ENCODE measurements at regions not wholly inside any gene's neighbourhood (a gene's known extent, or its start where the extent isn't known, plus 50 kb on each side); places are given as distances from the start of the nearest gene placed in this dataset.
"Not testable (repeated sequence)": the region's sequence is repeated elsewhere in the genome, so short reads cannot be mapped to it uniquely, and the experiment has no call there.

DNA sequence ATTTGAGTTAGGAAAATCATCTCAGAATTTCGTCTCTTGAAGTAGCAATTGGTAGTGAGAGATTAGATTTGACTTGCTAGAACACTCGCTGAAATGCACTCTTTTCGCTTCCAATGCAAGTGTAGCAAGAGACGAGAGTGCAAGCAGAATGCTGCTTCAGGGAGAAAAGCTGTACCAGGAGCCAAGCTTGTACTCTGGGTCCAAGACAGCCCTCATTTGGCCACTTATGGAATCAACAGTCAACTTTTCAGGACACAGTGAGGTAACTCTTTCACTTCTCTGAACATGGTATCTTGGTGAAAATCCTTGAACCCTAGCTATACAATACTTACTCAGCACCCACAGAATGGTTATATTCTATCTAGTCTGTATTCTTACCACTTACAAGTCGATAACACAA is 107.6 kb upstream of the TERB2 start:
- intact Hi-C loops (cut with micrococcal nuclease), result not testable (repeated sequence)

DNA sequence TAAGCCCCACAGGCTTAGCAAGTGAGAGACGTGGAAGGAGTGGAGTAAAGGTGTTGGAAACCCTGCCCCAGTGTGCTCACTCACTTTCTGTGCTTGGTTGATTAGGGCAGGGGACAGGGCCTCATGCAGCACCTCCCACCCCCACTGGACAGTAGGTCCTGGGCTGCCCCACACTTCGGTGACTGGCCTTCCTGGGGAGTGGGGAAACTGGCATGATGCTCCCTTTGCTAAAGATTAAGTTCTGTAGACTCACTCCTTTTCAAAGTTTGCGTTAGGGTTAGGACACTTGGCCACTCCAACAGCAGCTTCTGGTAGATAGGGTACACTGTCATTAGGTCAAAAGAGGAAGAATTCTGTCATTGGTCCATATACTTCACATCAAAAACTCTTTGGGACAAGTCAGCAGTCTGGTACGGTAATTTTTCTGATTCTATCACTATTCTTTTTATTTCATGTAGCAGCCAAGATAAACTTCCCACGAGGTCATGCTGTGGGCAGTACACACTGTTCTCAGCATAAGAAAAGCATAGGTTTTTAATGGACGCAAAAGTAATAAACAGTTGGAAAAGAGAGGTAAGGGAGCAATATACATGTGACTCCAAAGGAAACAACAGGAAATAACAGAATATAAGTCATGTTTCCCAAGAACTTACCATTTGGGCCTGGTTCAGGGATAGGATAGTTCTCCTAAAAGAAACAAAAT is 106.6 kb upstream of the TERB2 start:
- intact Hi-C loops (cut with micrococcal nuclease), result not testable (repeated sequence)

DNA sequence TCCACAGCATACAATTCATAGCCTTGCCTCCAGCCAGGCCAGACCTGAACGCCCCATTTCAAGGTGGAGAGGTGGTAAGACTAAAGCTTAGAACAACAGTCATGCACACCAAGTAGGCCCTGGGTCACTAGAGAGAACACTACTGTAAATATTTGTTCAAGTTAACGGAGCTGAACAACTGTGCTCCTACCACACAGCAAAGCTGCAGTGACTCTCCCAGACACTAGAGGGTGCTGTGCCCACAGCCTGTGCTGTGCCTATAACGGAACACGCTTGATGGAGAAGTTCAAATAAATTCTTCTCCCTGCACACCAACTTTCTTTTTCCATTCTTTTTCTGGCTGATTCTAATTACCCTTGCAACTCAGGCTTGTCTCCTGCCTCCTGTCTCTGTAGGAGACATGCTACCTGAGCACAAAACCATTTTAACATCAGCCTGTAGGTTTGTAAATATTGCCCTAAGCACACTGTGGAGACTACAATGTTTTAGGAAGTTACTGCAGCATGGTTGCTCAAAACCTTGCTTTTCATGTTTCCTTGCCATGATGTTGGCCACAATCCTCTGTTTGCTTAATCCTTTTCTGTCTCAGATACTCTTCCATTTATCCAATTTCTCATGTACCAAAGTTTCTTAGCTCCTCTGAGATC is 103.1 kb upstream of the TERB2 start:
- intact Hi-C loops (cut with micrococcal nuclease), result loop anchor here (2.0 kb wide), 1 partner anchor 183 kb away; no protein-coding TSS in a partner anchor

DNA sequence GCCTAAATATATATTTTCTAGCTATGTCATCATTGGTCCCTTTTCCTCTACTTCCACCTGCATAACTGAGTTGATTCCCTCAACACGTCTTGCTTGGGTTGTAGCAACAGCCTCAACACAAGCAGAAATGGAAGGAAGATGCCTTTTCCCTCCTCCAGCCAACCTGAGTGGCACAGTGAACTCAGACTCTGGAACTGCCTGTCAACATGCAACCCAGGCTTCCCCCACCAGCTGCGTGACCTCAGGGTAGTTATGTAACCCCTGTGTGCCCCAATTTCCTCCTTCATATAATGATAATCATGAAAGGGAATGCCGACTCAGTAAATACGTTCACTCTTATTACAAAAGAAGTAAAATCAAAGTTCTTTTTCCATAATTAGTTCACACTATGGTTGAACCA is 101.8 kb upstream of the TERB2 start:
- intact Hi-C loops (cut with micrococcal nuclease), result not testable (repeated sequence)

DNA sequence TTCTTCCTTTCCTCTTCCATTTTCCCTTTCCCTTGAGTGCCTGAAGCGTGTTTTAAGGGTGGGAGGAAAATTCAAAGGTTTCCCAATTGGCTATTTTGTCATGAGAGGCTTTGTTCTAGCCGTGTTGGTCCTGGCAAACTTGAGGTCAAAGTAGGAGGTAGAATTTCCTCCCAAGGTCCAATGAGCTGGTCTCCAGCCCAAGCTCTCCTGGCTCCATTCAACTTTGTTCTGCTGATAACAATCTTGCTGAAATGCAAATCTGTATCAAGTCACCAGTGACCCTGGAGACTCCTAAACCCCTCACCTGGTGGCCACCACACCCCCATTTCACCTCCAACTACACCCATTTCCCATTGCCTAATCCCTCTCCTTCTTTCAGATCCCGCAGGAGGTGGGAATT is 100.2 kb upstream of the TERB2 start:
- intact Hi-C loops (cut with micrococcal nuclease), result not testable (repeated sequence)

DNA sequence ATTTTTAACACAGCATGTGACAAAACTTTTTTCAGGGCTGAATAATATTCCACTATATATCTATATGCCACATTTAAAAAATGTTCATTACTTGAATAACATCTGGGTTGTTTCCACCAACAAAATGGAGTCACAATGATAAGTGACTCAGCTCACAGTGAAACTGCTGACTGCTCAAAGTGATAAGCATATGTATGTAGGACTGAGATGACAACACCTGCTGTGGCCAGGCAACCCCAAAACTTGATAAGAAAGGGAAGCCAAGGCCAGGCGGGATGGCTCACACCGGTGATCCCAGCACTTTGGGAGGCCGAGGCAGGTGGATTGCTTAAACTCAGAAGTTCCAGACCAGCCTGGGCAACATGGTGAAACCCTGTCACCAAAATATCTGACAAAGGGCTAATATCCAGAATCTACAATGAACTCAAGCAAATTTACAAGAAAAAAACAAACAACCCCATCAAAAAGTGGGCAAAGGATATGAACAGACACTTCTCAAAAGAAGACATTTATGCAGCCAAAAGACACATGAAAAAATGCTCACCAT is 99.2 kb upstream of the TERB2 start:
- intact Hi-C loops (cut with micrococcal nuclease), result not testable (repeated sequence)

DNA sequence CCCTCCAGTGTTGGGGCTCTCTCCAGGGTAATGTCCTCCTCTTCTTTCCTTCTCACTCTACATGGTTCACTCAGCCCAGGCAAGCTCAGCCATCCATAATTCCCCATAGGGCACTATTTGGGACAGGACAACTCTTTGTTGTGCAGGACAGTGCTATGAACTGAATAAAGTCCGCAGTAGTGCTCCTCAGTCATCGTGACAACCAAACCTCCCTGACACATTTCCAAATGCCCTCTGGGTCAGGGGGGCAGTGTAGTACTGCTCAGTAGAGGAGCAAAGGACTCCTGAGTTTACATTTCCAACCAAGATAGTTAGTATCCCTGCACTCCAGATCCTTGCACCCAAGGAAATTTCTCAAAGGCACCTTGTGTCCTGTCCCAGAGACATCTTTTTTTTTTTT is 97.4 kb upstream of the TERB2 start:
- intact Hi-C loops (cut with micrococcal nuclease), result not testable (repeated sequence)

DNA sequence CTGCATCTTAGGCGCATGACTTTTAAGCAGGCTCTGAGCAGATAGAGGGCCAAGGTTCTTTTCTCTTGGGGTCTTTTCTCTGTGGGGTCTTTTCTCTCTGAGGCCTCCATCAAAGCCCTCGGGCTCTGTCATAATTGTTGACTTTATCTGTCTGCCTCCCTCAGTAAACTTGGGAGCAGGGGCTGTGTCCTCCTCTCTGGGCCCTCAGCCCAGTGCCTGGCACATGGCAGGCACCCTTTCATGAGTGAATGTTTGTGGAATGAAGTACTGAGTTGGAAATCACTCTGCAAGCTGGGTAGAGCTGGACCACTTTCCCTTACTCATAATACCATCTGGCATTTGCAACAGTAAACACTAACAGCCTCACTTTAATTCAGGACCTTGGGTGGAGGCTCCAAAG is 96.3 kb upstream of the TERB2 start:
- intact Hi-C loops (cut with micrococcal nuclease), result not testable (repeated sequence)

DNA sequence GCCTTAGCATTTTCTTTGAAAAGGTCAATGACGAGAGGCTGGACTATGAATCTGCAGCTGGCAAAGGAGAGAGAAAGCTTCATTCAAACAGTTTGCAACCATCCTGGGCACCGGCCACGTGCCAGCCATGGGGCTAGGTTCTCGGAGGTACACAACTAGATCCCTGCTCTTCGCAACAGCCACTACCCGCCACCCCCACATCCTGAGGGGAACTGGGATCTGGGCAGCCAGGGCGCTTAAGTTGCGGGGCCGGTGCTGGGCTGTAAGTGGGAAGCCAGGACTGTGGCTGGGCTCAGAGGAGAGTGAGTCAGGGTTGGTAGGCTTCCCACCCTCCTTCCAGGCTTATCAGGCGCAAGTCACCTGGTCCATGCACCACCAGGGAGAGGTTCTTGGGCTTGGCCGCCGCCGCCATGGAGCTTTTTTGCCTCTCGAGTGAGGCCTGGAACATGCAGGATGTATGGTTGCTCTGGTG is 95.0 kb upstream of the TERB2 start:
- intact Hi-C loops (cut with micrococcal nuclease), result no loop called here

DNA sequence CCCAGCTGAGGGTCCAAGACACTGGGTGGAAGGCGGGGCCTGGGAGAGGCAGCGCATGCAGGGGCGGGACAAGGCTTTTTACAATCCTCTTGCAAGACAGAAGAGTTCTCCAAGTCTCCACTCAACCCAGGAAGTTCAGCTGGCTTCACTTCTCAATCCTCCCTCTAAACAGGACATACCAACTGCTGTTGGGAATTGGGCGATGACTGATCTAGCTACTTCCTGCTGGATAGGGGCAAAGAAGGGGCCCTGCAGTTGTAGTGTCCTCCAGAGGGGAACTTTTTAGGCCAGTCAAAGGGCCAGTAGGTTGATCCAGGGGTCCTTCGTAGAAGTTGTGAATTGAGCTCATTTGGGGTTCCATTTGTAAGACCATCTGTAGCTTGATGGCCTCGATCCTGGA is 94.6 kb upstream of the TERB2 start:
- intact Hi-C loops (cut with micrococcal nuclease), result no loop called here

DNA sequence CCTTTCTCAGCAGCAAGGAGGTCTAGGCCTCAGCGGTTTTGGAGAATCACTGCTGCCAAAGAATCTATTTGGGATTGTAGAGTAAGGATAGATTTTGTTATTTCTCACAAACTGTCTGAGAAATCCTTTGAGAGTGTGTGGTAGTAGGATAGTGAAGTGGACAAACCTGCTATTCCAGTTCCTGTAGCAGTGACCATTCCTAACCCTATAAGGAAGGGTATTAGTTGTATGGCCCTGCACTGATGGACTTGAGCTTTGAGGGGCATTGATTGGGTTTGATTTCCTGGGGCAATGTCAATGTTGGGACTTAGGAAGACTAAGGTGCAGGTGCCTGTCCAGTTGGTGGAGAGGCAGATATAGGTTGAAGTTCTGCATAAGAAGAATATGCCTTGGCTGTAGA is 93.6 kb upstream of the TERB2 start:
- intact Hi-C loops (cut with micrococcal nuclease), result not testable (repeated sequence)

DNA sequence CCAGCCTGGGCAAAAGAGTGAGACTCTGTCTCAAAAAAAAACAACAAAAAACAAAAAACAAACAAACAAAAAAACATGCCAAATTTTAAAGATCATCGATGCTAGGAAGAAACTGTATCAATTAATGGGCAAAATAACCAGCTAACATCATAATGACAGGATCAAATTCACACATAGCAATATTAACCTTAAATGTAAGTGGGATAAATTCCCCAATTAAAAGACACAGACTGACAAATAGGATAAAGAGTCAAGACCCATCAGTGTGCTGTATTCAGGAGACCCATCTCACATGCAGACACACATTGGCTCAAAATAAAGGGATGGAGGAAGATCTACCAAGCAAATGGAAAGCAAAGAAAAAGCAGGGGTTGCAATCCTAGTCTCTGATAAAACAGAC is 88.4 kb upstream of the TERB2 start:
- intact Hi-C loops (cut with micrococcal nuclease), result not testable (repeated sequence)

DNA sequence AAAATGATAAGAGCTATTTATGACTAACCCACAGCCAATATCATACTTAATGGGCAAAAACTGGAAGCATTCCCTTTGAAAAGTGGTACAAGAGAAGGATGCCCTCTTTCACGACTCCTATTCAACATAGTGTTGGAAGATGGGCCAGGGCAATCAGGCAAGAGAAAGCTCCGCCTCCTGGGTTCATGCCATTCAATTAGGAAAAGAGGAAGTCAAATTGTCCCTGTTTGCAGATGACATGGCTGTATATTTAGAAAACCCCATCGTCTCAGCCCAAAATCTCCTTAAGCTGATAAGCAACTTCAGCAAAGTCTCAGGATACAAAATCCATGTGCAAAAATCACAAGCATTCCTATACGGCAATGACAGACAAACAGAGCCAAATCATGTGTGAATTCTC is 86.4 kb upstream of the TERB2 start:
- intact Hi-C loops (cut with micrococcal nuclease), result not testable (repeated sequence)

DNA sequence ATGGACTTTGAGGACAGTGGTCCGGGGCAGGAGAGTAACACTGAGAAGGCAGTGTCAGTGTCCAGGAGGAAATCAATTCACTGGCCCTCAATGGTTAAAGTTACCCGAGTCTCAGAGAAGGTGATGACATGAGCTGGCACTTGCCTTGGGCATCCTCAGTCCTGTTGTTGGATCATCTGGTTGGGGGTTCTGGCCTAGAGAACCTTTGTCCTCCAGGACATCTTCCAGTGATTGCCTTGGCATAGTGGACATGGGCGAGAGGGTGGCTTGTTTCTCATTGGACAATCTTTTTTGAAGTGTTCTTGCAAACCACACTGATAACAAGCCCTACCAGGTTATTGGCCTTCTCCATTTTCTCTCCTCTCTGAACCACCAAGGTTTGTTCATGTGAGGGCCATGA is 83.4 kb upstream of the TERB2 start:
- intact Hi-C loops (cut with micrococcal nuclease), result no loop called here

DNA sequence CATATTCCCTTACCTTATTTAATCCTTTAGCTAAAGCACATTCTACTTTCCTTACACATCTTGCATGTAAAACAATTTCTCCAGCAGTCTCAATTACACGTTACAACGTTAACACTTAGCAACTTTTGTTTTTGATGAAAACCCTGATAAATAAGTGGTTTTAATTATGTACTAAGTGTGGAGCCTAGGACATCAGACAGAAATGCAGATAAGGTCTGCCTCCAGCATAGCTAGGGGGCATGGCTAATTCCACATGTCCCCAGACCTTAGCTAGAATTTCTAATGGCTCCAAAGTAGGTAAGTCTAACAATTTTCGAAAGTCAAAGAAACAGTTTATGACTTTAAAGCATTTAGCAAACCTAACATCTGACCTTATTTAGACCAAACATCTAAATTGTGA is 77.4 kb upstream of the TERB2 start:
- intact Hi-C loops (cut with micrococcal nuclease), result no loop called here

DNA sequence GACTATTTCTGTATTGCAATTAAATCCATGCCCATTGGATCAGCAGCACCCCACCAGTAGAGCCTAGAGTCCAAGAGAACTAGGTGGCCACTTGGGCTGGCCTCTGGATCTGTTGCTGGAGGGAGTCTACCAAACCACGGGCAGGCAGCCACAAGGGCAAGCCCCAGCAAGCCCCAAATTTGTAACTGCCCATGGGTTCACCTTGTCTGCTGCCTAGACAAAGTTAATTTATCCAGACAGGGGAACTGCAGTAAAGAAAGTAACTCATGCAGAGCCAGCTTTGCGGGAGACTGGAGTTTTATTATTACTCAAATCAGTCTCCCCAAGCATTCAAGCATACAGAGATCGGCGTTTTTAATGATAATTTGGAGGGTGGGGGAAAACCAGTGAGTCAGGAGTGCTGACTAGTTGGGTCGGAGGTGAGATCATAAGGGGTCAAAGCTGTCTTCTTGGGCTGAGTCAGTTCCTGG is 74.0 kb upstream of the TERB2 start:
- intact Hi-C loops (cut with micrococcal nuclease), result no loop called here

DNA sequence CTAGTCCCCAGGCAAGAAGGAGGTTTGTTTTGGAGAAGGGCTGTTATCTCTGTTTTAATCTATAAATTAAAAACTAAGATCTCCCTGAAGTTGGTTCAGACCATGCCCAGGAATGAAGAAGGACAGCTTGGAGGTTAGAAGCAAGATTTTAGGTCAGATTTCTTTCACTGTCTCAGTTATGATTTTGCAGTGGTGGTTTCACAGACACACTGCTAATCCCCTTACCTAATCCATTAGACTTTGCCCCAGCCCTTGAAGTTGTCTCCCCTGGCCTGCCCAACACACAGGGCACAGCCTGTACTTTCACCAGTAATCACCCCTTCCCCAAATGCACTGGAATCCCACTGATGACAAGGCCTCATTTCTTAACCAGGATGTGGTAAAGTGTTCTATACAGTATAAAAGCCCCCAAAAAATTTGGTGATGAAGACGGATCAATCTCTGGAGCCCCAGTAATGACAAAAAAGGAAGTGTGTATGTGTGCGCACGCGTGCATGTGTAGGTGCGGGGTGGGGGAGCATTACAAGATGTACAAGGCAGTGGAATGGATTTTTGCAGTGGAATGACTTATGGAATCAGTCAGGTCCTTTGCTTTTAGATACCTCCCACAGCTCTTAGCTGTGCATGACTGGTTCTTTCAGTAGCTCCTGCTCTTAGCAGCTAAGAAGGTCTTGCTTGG is 73.1 kb upstream of the TERB2 start:
- intact Hi-C loops (cut with micrococcal nuclease), result no loop called here

DNA sequence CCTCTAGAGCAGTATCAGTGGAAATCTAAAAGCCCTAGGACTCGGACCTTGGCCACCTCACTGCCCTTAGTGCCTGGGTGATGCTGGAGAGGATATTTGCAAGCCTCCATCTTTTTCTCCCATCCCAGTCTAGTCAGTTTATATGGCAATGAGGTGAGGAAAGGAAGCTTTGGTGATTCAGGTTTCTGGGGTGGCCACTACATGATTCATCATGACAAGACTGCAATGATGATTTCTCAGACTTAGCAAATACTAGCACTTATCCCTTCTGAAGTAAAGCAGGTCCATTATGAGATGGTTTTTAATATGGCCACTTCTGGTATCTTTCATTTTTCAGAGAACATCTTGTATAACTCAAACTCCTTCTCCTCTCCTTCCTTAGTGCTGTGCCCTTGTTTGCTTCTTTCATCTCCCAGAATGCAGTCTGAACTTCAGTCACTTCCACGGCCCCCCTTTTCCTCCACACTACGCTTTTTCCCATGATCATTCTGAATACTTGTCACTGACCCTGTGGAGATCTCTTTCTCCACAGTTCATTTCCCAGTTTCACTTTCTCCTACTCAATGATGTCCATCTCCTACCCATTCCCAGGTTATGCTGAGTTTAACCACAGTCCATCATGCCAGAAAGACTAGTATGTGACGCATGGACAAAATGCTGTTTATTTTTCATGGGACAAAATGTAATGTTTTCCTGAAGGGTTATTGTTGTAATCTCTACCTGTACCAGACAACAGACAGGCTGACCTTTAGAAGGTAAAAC is 57.4 kb upstream of the TERB2 start:
- intact Hi-C loops (cut with micrococcal nuclease), result not testable (repeated sequence)

DNA sequence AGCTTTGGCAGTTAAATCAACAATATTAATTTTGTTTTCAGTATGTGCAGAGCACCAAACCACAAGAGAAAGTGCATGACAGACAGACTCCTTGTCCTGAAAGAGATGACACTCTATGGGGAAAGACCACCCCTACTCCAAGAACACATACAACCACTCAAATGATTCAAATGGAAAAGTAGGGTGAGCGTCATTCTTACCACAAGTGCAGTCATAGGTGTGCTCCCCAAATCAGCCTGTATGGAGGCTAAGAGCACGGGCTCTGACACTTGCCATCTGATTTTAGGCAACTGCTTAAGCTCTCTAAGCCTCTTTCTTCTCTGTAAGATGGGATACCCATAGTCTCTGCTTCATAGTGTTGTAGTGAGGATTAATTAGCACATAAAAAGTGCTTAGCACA is 56.7 kb upstream of the TERB2 start:
- intact Hi-C loops (cut with micrococcal nuclease), result not testable (repeated sequence)

DNA sequence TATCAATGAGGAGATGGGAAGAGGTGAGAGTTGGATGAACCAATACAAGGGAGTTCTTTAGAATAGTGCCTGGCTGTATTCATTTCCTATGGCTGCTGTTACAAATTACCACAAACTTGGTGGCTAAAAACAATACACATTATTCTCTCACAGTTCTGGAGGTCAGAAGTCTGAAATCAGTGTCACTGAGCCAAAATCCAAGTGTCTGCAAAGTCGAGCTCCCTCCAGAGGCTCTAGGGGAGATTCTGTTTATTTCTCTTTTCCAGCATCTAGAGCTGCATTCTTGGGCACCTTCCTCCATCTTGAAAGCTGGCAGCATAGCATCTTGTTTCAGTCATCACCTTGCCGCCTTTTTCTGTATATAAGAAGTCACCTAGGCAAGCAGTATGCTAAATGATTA is 55.7 kb upstream of the TERB2 start:
- intact Hi-C loops (cut with micrococcal nuclease), result not testable (repeated sequence)

DNA sequence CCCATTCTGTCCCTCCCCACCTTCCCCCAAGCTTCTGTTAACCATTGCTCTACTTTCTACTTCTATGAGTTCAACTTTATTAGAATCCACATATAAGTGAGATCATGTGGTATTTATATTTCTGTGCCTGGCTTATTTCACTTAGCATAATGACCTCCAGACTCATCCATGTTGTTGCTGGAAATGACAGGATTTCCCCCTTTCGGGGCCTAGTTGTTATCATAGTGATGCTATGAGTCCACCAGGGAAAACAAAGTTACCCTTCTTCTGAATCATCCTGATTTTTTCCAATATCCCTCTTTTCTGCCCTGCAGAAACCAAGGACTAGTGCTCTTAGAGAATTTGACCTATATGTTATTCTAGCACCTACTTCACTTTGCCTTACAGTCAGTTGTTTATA is 53.2 kb upstream of the TERB2 start:
- intact Hi-C loops (cut with micrococcal nuclease), result not testable (repeated sequence)
